ENCODE measurements at regions not wholly inside any gene's neighbourhood (a gene's known extent, or its start where the extent isn't known, plus 50 kb on each side); places are given as distances from the start of the nearest gene placed in this dataset.
A peak's percentile ranks its signal among the peaks of the same experiment; 100 is the strongest.
"Not testable (repeated sequence)": the region's sequence is repeated elsewhere in the genome, so short reads cannot be mapped to it uniquely, and the experiment has no call there.

GRCh38 chr3:193816656-193817311, 223.8 kb downstream of the OPA1 start:
- H3K4me3 ChIP-seq (replicated peaks in 1 of 2; ENCODE audit: low read depth in 2 of 2, low read length in 2 of 2): no peak overlapping the region
- DNase-seq (ENCODE audit: low read depth in 2 of 2): peak; percentile 36 to 66
- TF ChIP-seq, protein P1, sequence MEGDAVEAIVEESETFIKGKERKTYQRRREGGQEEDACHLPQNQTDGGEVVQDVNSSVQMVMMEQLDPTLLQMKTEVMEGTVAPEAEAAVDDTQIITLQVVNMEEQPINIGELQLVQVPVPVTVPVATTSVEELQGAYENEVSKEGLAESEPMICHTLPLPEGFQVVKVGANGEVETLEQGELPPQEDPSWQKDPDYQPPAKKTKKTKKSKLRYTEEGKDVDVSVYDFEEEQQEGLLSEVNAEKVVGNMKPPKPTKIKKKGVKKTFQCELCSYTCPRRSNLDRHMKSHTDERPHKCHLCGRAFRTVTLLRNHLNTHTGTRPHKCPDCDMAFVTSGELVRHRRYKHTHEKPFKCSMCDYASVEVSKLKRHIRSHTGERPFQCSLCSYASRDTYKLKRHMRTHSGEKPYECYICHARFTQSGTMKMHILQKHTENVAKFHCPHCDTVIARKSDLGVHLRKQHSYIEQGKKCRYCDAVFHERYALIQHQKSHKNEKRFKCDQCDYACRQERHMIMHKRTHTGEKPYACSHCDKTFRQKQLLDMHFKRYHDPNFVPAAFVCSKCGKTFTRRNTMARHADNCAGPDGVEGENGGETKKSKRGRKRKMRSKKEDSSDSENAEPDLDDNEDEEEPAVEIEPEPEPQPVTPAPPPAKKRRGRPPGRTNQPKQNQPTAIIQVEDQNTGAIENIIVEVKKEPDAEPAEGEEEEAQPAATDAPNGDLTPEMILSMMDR (IDR thresholded peaks at IDR 0.05; ENCODE audit: low read depth, low read length): no peak

- DNase-seq (ENCODE audit: low read depth in 2 of 2): no peak
- no peak overlapping the region for H3K4me3 ChIP-seq (replicated peaks in 1 of 2; ENCODE audit: low read depth in 2 of 2, low read length in 2 of 2)
- TF ChIP-seq, protein P1 (IDR thresholded peaks at IDR 0.05; ENCODE audit: low read depth, low read length): no peak
These were observed 226.4 kb downstream of the OPA1 start for GRCh38 chr3:193819117-193820010.

DNA sequence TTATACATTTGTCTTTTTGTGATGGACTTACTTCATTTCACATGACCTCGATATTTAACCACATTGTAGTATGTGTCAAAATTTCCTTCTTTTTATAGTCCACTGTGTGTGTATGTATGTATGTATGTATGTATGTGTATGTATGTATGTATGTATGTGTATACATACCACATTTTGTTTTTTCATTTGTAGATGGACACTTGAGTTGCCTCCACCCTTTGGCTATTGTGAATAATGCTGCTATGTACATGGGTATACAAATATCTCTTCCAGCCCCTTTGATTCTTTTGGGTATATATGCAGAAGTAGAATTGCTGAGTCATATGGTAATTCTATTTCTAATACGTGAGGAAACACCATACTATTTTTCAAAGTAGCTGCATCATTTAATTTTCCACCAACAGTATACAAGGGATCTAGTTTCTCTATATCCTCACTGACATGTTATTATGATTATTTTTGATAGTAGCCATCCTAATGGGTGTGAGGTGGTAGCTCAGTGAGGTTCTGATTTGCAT, 228.2 kb downstream of the OPA1 start:
- TF ChIP-seq, protein P1 (IDR thresholded peaks at IDR 0.05; ENCODE audit: low read depth, low read length): no peak
- H3K4me3 ChIP-seq (replicated peaks in 1 of 2; ENCODE audit: low read depth in 2 of 2, low read length in 2 of 2): no peak overlapping the region
- DNase-seq (ENCODE audit: low read depth in 2 of 2): no peak

DNA sequence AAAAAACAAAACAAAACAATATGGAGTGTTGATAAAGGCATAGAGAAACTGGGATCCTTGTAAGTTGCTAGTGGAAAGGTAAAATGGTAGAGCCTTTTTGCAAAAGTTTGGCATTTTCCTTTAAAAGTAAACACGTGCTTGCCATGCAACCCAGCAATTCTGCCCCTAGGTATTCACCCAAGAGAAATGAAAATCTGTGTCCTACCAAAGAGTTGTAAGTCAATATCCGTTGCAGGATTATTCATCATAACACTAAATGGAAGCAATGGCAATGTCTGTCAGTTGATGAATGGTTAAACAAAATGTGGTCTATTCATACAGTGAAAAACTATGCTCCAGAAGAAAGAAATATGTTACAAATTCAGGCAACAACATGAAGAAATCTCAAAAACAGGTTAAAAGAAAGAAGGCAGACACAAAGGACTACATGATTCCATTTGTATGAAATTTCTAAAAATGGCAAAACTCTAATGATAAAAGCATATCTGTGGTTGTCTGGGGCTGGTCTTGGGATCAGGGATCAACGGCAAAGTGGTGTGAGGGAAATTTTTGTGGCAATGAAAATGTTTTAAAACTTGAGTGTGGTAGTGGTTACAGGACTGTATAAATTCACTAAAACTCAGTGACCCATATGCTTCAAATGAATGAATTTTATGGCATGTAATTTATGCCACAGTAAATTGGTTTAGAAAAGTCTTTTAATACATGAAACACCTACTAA, 229.6 kb downstream of the OPA1 start:
- TF ChIP-seq, protein P1 (IDR thresholded peaks at IDR 0.05; ENCODE audit: low read depth, low read length): no peak
- peak in 1 of 2 donors; percentile 11 for DNase-seq (ENCODE audit: low read depth in 2 of 2)

GRCh38 chr3:193823213-193823605, 230.2 kb downstream of the OPA1 start:
- DNase-seq (ENCODE audit: low read depth in 2 of 2); H3K4me3 ChIP-seq (replicated peaks in 1 of 2; ENCODE audit: low read depth in 2 of 2, low read length in 2 of 2): not testable (repeated sequence)

More for the DNA sequence above, 229.6 kb downstream of the OPA1 start:
- no peak overlapping the region for H3K4me3 ChIP-seq (replicated peaks in 1 of 2; ENCODE audit: low read depth in 2 of 2, low read length in 2 of 2)

- no peak overlapping the region for H3K4me3 ChIP-seq (replicated peaks in 1 of 2; ENCODE audit: low read depth in 2 of 2, low read length in 2 of 2)
- no peak for DNase-seq (ENCODE audit: low read depth in 2 of 2)
- TF ChIP-seq, protein P1 (IDR thresholded peaks at IDR 0.05; ENCODE audit: low read depth, low read length): no peak
These were observed 231.4 kb downstream of the OPA1 start for GRCh38 chr3:193824365-193824764.
